HG02610 (cell line): ENCODE measurements at regions not wholly inside any gene's neighbourhood (a gene's known extent, or its start where the extent isn't known, plus 50 kb on each side); places are given as distances from the start of the nearest gene placed in this dataset.
A peak's percentile ranks its signal among the peaks of the same experiment; 100 is the strongest.

ENCODE experiments used
- ATAC-seq: cut with Tn5 transposase; IDR thresholded peaks from one replicate; pipeline ENCODE4 v1.9.1; 2021; ENCODE audit warnings: mild to moderate bottlenecking, moderate library complexity; ENCODE audit not compliant: unreplicated experiment

DNA sequence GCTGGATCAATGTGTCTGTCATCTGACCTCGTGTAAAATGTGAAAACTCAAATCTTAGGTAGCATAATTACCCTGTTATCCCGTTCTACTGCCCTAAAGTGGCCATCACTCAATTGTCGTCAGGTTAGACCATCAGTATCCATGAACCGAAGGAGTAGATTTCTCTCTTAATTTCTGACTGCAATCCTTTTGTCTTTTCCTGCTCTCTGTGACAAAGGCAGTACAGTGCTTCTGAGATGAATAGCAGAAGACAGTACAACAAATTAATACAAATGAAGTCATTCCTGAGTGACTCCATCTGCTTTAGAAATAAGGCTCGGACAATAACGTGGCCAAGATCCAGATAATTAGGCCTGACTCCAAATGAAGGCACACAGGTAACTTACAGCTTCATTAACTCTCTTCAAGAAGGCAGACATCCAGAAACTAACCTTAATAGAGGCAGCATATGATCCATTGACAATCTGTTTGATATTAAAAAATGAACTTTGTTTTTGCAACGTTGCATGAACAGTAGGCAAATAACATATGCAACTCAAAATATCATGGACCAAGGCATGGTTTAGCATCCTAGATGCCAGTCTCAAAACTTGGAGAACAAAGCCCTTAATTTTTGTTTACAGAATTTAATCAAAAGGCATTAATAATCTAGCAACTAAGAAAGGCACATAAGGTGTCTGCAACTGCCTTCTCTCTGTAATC, 96.7 kb upstream of the CDH20 start:
- ATAC-seq: no peak

DNA sequence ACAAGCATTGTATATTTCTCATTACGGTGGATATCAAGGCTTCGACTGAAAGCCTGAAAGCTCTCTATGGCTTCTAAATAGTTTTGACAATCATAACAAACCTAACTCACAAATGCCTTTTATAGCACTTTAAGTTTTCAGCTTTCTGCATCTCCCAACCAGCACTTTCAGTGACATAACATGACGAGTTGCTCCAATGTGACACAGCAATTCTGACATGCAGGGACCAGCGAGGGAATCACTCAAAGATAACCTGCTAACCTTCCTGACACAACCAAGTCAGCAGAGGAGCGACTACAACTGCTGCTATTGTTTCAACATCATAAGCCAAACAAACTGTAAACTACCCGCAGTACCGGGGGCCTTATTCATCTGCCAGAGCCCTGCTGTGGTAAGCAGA, 95.7 kb upstream of the CDH20 start:
- no peak for ATAC-seq

DNA sequence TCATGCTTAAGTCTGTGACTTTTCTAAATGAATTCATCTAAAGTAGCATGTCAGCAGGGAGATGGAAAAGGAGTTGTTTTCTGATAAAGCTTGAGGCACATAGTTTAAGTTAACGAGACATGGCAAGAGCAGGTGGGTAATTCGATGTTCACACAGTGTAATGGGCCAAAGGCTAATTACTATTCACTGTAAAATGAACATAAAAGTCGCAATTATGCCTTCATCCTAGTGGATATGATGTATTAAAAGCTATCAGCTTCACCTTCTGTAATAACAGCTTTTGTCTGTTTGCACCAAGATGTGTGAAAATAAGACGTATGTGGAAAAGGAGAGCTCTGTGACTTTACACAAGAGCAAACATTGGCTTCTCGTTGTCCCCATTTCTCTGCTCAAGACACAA, 94.2 kb upstream of the CDH20 start:
- ATAC-seq: no peak

DNA sequence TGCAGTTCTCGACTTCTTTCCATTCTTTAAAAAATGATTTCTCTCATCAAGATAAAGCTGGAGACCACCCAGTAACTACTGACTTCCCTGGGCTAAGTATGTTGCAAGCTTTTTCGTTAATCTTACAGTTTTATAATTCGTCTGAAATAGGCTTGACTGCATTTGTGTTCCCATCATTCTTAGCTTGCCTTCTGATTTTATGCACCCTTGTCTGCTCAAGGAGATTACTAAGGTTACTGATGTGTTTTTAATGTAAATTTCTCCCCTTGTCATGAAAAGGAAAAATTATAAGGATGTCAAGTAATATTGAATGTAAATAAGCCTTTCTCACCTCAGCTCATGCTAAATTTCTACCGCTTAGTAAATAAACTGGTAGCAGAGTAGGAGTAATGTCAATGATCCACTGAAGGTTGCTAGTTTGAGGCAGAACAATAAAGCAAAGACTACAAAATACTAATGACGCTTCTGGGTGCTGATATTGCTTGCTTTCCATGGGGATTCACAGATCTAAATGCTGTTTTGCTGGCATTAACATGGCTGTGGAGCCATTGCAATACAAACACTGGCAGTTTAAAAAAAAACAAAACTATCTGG, 91.9 kb upstream of the CDH20 start:
- no peak for ATAC-seq

DNA sequence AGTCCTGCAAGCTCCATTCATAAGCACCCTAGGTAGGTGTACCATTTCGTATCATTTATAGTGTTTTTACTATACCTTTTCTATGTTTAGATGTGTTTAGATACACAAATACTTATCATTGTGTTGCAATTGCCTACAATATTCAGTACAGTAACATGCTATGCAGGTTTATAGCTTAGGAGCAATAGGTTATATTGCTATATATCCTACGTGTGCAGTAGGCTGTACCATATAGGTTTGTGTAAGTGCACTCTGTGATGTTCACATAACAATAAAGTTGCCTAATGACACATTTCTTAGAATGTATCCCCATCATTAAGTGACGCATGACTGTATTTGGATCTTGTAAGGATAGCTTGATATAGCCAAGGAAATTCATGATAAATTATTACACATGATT, 88.6 kb upstream of the CDH20 start:
- ATAC-seq: no peak

DNA sequence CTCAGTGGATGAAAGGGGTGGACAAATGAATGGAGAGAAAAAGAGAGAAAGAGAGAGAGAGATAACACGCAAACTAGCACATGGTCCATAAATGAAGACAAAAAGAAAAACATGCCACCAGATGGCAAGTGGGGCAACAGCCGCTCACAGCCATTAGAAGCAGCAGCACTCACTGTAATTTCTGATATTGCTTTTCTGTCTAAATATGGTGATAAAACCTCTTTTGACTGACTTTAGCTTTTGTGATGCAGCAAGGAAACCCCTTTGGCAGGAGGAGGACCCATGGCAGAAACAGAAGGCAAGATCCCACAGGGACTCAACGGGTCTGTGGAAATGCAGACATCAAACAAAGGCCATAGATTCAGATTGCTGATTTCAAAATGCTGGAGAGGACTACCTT, 88.0 kb upstream of the CDH20 start:
- no peak for ATAC-seq

DNA sequence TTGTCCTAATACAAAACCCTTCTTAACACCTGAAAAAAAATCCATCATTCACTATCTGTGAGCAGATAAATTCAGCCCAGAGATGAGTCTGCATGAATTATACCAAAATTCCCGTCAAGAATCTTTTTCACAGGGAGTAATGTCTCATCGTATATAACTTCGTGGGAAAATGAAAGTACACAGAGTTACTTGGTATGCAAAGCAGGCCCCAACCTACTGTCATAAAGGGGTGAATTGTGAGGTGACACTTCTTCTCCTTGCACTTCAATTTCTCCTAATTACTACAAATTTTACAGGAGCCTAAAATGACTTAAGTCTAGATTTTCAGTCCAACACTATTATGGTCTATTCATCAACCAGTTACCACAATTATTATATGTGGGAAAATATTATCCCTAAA, 84.6 kb upstream of the CDH20 start:
- peak; percentile 43 for ATAC-seq

DNA sequence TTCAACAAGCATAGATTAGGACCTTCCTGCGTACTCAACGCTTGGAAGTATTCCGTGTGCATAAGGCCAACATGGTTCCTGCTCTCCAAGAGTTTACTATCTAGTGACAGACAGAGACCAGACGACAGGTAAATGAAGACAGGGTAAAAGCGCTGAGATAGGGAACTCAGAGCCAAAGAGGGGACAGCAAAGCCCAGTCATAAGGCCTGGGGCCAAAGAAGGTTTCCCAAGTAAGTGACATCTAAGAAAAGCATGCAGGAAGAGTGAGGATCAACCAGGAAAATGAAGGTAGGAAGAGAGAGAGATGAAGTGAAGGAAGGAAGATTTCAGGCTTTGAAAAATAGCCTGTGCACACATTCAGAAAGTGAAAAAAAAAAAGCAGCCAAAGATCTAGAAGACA, 76.9 kb upstream of the CDH20 start:
- no peak for ATAC-seq

DNA sequence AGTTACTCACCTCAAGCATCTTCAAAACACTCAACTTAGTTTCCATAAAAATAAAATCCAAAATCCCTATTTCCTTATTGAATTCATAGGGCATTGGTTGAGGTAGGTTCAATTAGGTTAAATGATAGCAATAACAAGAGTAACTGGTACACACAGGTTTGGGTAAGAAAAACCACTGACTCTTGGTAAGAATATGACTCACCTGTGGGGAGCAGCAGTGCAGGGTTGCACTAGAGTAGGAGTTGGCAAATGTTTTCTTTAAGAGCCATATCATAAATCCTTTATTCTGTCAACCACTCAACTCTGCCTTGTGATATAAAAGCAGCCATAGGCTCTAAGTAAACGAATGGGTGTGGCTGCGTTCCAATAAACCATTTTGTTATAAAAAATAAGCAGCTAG, 71.4 kb upstream of the CDH20 start:
- peak; percentile 57 for ATAC-seq

DNA sequence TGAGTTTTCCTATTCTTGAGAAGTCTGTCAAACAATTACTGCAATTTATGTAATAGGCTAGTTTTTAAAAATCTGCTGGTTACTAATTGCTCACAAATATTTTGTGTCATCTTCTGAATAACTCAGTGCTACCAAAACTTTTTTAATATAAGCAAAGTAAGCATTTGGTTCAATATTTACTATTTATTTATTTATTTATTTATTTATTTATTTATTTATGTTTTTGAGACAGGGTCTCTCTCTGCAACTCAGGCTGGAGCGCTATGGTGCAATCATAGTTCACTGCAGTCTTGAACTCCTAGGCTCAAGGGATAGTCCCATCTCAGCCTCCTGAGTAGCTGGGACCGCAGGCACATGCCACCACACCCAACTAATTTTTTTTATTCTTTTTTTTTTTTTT, 60.4 kb upstream of the CDH20 start:
- ATAC-seq: no peak

DNA sequence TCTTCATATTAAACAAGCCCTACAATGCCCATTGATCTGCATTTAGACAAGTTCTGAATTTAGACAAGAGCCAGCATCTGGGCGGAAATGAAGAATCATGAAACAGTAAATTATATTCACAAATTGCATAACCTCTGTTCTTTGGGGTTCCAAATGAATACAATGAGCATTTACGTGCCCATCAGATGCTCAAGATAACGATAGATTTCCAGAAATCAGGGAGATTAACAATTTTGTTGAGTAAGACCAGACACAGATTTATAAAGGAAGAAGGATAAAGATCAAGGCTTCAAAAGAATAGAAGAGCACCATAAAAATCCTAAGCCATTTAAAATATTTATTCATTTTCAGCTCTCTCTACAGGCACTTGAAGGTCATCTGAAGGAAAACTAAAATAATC, 59.7 kb upstream of the CDH20 start:
- ATAC-seq: no peak

DNA sequence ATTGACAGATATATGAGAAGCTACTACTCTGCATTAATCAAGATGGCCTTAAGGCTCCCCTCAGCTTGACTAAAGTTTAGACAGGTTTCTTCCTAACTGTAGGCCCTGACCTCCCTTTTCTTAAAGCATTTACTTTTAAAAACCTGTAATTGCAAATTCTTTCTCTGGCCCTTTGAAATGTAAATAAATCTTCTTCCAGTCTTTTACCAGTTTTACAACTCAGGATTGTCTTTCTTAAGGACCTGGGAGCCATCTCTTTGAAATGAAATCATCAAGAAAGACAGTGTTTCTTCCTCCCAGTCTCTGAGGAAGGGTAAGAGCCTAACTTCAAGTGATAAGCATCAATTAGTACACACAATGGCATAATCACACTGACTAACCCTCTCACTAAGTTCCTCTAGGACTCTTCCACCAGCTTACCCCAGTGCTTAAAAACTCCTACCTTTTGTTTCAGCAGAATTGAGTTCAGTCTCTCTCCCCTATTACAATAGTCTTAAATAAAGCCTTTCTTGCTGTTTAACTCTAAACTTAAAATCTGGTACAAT, 58.7 kb upstream of the CDH20 start:
- no peak for ATAC-seq

DNA sequence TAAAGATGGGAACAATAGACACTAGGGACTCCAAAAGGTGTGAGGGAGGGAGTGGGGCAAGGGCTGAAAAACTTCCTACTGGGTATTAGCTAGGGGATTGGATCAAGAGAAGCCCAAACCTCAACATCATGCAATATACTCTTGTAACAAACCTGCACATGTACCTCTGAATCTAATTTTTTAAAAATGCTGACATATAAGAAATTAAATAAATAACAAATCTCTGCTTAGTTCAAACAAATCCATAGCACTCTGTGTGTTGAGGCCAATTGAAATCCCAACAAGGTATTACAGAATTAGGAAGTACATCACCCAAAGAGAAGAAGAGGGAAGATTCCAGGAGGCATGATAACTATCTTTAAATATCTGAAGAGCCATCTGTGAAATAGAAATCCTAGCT, 55.4 kb upstream of the CDH20 start:
- no peak for ATAC-seq

DNA sequence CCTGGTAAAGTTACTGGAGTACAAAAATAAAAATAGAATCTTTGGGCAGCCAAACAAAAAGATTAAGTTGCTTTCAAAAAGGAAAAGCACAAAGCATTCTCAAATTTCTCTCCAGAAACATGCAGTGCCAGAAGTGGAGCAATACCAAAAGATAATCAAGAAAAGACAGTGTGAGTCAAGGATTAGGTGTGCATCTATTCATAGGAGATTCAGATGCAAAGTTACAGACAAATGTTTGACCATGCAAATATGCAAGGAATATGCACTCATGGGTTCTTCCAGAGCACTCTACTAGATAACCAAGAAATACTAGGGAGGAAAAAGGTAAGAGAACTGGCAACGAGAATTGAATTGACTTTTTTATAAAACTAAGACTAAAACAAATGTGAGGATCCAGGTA, 51.8 kb upstream of the CDH20 start:
- no peak for ATAC-seq

DNA sequence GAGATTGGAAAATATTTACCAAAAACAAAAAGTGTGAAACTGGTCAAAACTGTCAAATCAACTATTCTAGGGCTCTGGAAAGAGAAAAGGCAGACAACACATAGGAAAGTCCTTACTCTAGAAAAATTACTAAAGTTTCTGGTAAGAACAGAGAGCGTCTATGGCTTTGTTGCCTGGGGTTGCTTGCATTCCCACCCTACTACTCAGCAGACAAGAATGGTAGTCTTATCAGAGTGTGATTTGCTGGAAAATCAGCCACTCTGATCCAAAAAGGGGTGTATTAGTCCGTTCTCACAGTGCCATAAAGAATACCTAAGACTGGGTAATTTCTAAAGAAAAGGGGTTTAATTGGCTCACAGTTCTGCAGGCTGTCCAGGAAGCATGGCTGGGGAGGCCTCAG, 50.3 kb upstream of the CDH20 start:
- ATAC-seq: no peak
